HG03045 (cell line): ENCODE measurements at regions not wholly inside any gene's neighbourhood (a gene's known extent, or its start where the extent isn't known, plus 50 kb on each side); places are given as distances from the start of the nearest gene placed in this dataset.

Source experiments
- ATAC-seq: cut with Tn5 transposase; IDR thresholded peaks from one replicate; pipeline ENCODE4 v1.9.1; 2021; ENCODE audit warnings: mild to moderate bottlenecking, moderate library complexity; ENCODE audit not compliant: unreplicated experiment

GRCh38 chr11:95363708-95364107 is 132.7 kb upstream of the SESN3 start:
- ATAC-seq: no peak

GRCh38 chr11:95363164-95363563 is 132.2 kb upstream of the SESN3 start:
- ATAC-seq: no peak

GRCh38 chr11:95361180-95361579 is 130.2 kb upstream of the SESN3 start:
- ATAC-seq: no peak

- ATAC-seq: no peak
These were observed 129.5 kb upstream of the SESN3 start for GRCh38 chr11:95360377-95361075.

- ATAC-seq: no peak
These were observed 128.8 kb upstream of the SESN3 start for GRCh38 chr11:95359756-95360155.

- ATAC-seq: no peak
These were observed 128.3 kb upstream of the SESN3 start for GRCh38 chr11:95359341-95359663.

GRCh38 chr11:95358511-95359340 is 127.7 kb upstream of the SESN3 start:
- ATAC-seq: no peak

- ATAC-seq: no peak
These were observed 123.3 kb upstream of the SESN3 start for GRCh38 chr11:95354304-95354703.

- ATAC-seq: no peak
These were observed 122.7 kb upstream of the SESN3 start for GRCh38 chr11:95353706-95354105.

- no peak for ATAC-seq
These were observed 121.8 kb upstream of the SESN3 start for GRCh38 chr11:95352733-95353346.

GRCh38 chr11:95349345-95349942 is 118.4 kb upstream of the SESN3 start:
- ATAC-seq: no peak

- ATAC-seq: no peak
These were observed 115.3 kb upstream of the SESN3 start for GRCh38 chr11:95346265-95346664.

GRCh38 chr11:95345651-95346050 is 114.6 kb upstream of the SESN3 start:
- ATAC-seq: peak; percentile 55

- ATAC-seq: no peak
These were observed 114.1 kb upstream of the SESN3 start for GRCh38 chr11:95344932-95345642.

GRCh38 chr11:95341221-95341620 is 110.2 kb upstream of the SESN3 start:
- ATAC-seq: no peak

GRCh38 chr11:95339086-95339901 is 108.3 kb upstream of the SESN3 start:
- ATAC-seq: no peak

- ATAC-seq: no peak
These were observed 107.5 kb upstream of the SESN3 start for GRCh38 chr11:95338430-95338991.

GRCh38 chr11:95337972-95338429 is 107.0 kb upstream of the SESN3 start:
- peak; percentile 10 for ATAC-seq

GRCh38 chr11:95337175-95337957 is 106.4 kb upstream of the SESN3 start:
- peak; percentile 93 for ATAC-seq
